Ovary (tissue), 3 donors: ENCODE measurements at regions not wholly inside any gene's neighbourhood (a gene's known extent, or its start where the extent isn't known, plus 50 kb on each side); places are given as distances from the start of the nearest gene placed in this dataset.
"Not testable (repeated sequence)": the region's sequence is repeated elsewhere in the genome, so short reads cannot be mapped to it uniquely, and the experiment has no call there.

ENCODE experiments used
- CTCF ChIP-seq, 3 donors: fragments of 450-650 bp in 2 of 3; fragments of 200-600 bp in 1 of 3; IDR thresholded peaks; one replicate each; pipeline versions ENCODE4 v1.5.1 to v1.8.0; 2016 to 2022; ENCODE audit warnings: antibody characterized with exemption in 3 of 3, mild to moderate bottlenecking in 1 of 3
- POLR2A ChIP-seq: fragments of 450-650 bp; IDR thresholded peaks from one replicate; pipeline ENCODE4 v1.6.1; 2017; ENCODE audit warnings: antibody characterized with exemption, mild to moderate bottlenecking, moderate library complexity
- donor health status: DM: no; HTN: no; CAD: no.

GRCh38 chr5:130817598-130818384, 347.3 kb downstream of the HINT1 start:
- not testable (repeated sequence) for TF ChIP-seq CTCF (IDR thresholded peaks at IDR 0.05); POLR2A
